ENCODE measurements at regions not wholly inside any gene's neighbourhood (a gene's known extent, or its start where the extent isn't known, plus 50 kb on each side); places are given as distances from the start of the nearest gene placed in this dataset.

GRCh38 chr4:177573507-177573906 is 131.3 kb upstream of the AGA start:
- no peak for DNase-seq (ENCODE audit: low read depth)

- no peak for DNase-seq (ENCODE audit: low read depth)
Observed at GRCh38 chr4:177574446-177574845, 132.2 kb upstream of the AGA start.

- no peak for DNase-seq (ENCODE audit: low read depth)
Observed at GRCh38 chr4:177579649-177580048, 137.4 kb upstream of the AGA start.

- DNase-seq (ENCODE audit: low read depth) = no peak
Observed at GRCh38 chr4:177582992-177583391, 140.8 kb upstream of the AGA start.

- no peak for DNase-seq (ENCODE audit: low read depth)
Observed at GRCh38 chr4:177587989-177588388, 145.8 kb upstream of the AGA start.

GRCh38 chr4:177595386-177595785 is 153.1 kb upstream of the AGA start:
- no peak for DNase-seq (ENCODE audit: low read depth)

- DNase-seq (ENCODE audit: low read depth) = no peak
Observed at GRCh38 chr4:177596035-177596434, 153.8 kb upstream of the AGA start.

GRCh38 chr4:177596991-177597390 is 154.8 kb upstream of the AGA start:
- DNase-seq (ENCODE audit: low read depth) = no peak

GRCh38 chr4:177605252-177605651 is 163.0 kb upstream of the AGA start:
- no peak for DNase-seq (ENCODE audit: low read depth)

- no peak for DNase-seq (ENCODE audit: low read depth)
Observed at GRCh38 chr4:177607111-177607573, 164.9 kb upstream of the AGA start.

GRCh38 chr4:177611974-177612664 is 169.9 kb upstream of the AGA start:
- no peak for DNase-seq (ENCODE audit: low read depth)

- no peak for DNase-seq (ENCODE audit: low read depth)
Observed at GRCh38 chr4:177612684-177613083, 170.4 kb upstream of the AGA start.

GRCh38 chr4:177632481-177632880 is 190.2 kb upstream of the AGA start:
- DNase-seq (ENCODE audit: low read depth) = no peak

- no peak for DNase-seq (ENCODE audit: low read depth)
Observed at GRCh38 chr4:177638871-177639270, 196.6 kb upstream of the AGA start.

- no peak for DNase-seq (ENCODE audit: low read depth)
Observed at GRCh38 chr4:177640864-177641263, 198.6 kb upstream of the AGA start.

- no peak for DNase-seq (ENCODE audit: low read depth)
Observed at GRCh38 chr4:177660223-177660622, 218.0 kb upstream of the AGA start.

- DNase-seq (ENCODE audit: low read depth) = no peak
Observed at GRCh38 chr4:177667687-177668086, 225.4 kb upstream of the AGA start.

GRCh38 chr4:177671387-177671786 is 229.2 kb upstream of the AGA start:
- DNase-seq (ENCODE audit: low read depth) = no peak

GRCh38 chr4:177671845-177672244 is 229.6 kb upstream of the AGA start:
- DNase-seq (ENCODE audit: low read depth) = no peak

- DNase-seq (ENCODE audit: low read depth) = no peak
Observed at GRCh38 chr4:177673985-177674489, 231.8 kb upstream of the AGA start.

GRCh38 chr4:177680308-177680707 is 238.1 kb upstream of the AGA start:
- no peak for DNase-seq (ENCODE audit: low read depth)

- DNase-seq (ENCODE audit: low read depth) = no peak
Observed at GRCh38 chr4:177681902-177682301, 239.7 kb upstream of the AGA start.

GRCh38 chr4:177687117-177687516 is 244.9 kb upstream of the AGA start:
- no peak for DNase-seq (ENCODE audit: low read depth)

GRCh38 chr4:177692907-177693306 is 250.7 kb upstream of the AGA start:
- no peak for DNase-seq (ENCODE audit: low read depth)
